UCSD-AML1 (cell line): ENCODE measurements at regions not wholly inside any gene's neighbourhood (a gene's known extent, or its start where the extent isn't known, plus 50 kb on each side); places are given as distances from the start of the nearest gene placed in this dataset.

ENCODE experiments used
- DNase-seq: peaks from one replicate; lab custom pipeline; 2025; ENCODE audit not compliant: unreplicated experiment; lab: John Stamatoyannopoulos, UW

- no peak for DNase-seq
Measured at GRCh38 chr20:40326784-40327183, 362.3 kb downstream of the MAFB start.

GRCh38 chr20:40325006-40325568, 363.9 kb downstream of the MAFB start:
- DNase-seq = no peak

GRCh38 chr20:40323361-40323794, 365.7 kb downstream of the MAFB start:
- DNase-seq = no peak

GRCh38 chr20:40322941-40323340, 366.1 kb downstream of the MAFB start:
- DNase-seq = no peak

- DNase-seq = no peak
Measured at GRCh38 chr20:40320517-40321011, 368.5 kb downstream of the MAFB start.

GRCh38 chr20:40319741-40320516, 369.1 kb downstream of the MAFB start:
- DNase-seq = no peak

GRCh38 chr20:40319056-40319455, 370.0 kb downstream of the MAFB start:
- DNase-seq = no peak

- DNase-seq = no peak
Measured at GRCh38 chr20:40317156-40317790, 371.8 kb downstream of the MAFB start.

- no peak for DNase-seq
Measured at GRCh38 chr20:40314278-40314677, 374.8 kb downstream of the MAFB start.

GRCh38 chr20:40313730-40314129, 375.3 kb downstream of the MAFB start:
- DNase-seq = no peak

GRCh38 chr20:40309731-40310130, 379.3 kb downstream of the MAFB start:
- DNase-seq = no peak

- no peak for DNase-seq
Measured at GRCh38 chr20:40307997-40308396, 381.0 kb downstream of the MAFB start.

- no peak for DNase-seq
Measured at GRCh38 chr20:40307268-40307667, 381.8 kb downstream of the MAFB start.

- DNase-seq = no peak
Measured at GRCh38 chr20:40305303-40305702, 383.7 kb downstream of the MAFB start.

- no peak for DNase-seq
Measured at GRCh38 chr20:40304119-40304613, 384.9 kb downstream of the MAFB start.

- no peak for DNase-seq
Measured at GRCh38 chr20:40294747-40295146, 394.3 kb downstream of the MAFB start.

- no peak for DNase-seq
Measured at GRCh38 chr20:40294175-40294574, 394.9 kb downstream of the MAFB start.

GRCh38 chr20:40293740-40294139, 395.3 kb downstream of the MAFB start:
- DNase-seq = no peak

- DNase-seq = no peak
Measured at GRCh38 chr20:40291493-40292135, 397.4 kb downstream of the MAFB start.

GRCh38 chr20:40287683-40288082, 401.4 kb downstream of the MAFB start:
- DNase-seq = no peak

- no peak for DNase-seq
Measured at GRCh38 chr20:40286975-40287531, 402.0 kb downstream of the MAFB start.
